ES-I3 (cell line): ENCODE measurements at regions not wholly inside any gene's neighbourhood (a gene's known extent, or its start where the extent isn't known, plus 50 kb on each side); places are given as distances from the start of the nearest gene placed in this dataset.

Experiments
- H3K36me3 ChIP-seq: 2 replicates; pipeline ENCODE4 v1.6.1; 2013; ENCODE audit warnings: mild to moderate bottlenecking, low read length, control low read depth, moderate library complexity; ENCODE audit not compliant: insufficient read depth
- H3K4me1 ChIP-seq: 2 replicates; pipeline ENCODE4 v1.6.1; 2013; ENCODE audit warnings: mild to moderate bottlenecking, control low read depth, low read length; ENCODE audit not compliant: insufficient read depth
- H3K9ac ChIP-seq: 2 replicates; pipeline ENCODE4 v1.6.1; 2013; ENCODE audit warnings: low read depth, mild to moderate bottlenecking, low read length, moderate library complexity
- H3K9me3 ChIP-seq: 2 replicates; pipeline ENCODE4 v1.6.1; 2013; ENCODE audit warnings: mild to moderate bottlenecking, low read length, moderate library complexity; ENCODE audit not compliant: control insufficient read depth, insufficient read depth

- Histone ChIP-seq H3K9me3 (no peaks in the 10 kb centered on the region), H3K36me3 (no peaks in the 10 kb centered on the region), H3K4me1 (no peaks in the 10 kb centered on the region), H3K9ac (no peak overlapping the region)
Observed at GRCh38 chr2:204329532-204329931, 215.7 kb upstream of the PARD3B start.

- no peak overlapping the region for H3K9ac ChIP-seq
- H3K9me3 ChIP-seq: no peaks in the 10 kb centered on the region
- no peaks in the 10 kb centered on the region for H3K4me1 ChIP-seq
- no peaks in the 10 kb centered on the region for H3K36me3 ChIP-seq
Observed at GRCh38 chr2:204331180-204331579, 214.1 kb upstream of the PARD3B start.

DNA sequence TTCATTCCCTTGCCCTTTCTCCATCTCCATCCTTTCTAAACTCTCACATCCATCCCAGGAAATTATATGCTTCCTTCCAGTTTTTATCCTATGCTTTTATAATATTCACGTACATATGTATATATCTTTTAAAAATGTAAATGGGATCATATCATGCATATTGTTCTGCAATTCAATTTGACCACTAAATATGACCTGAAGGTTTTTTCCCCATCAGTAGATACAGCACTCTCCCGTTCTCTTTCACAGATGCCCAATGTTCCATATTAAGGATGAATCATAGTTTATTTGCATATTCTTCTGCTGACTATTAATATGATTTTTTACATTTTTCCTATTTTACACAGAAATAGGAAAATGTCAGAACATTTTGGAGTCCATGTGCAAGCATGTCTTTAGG, 213.3 kb upstream of the PARD3B start:
- Histone ChIP-seq H3K36me3 (no peaks in the 10 kb centered on the region), H3K9me3 (no peaks in the 10 kb centered on the region), H3K4me1 (no peaks in the 10 kb centered on the region), H3K9ac (no peak overlapping the region)

DNA sequence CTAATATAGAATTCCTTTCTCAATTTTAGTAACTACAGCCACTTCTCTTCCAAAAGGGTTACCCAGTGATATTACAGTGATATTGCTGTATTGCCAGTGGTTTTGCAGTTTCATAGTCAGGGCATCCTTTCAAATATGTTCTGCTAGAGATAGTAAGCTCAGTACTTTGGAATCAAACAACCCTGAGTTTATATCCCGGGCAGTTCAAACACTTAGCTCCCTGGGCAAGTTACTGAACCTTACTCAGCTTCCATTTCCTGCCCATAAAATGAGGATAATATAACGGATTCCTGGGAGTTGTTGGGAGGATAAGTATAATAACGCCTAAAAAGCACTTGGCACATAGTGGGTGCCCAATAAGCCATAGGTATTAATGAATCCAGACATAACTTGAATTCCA, 212.6 kb upstream of the PARD3B start:
- no peaks in the 10 kb centered on the region for H3K9me3 ChIP-seq
- H3K9ac ChIP-seq: no peak overlapping the region
- no peaks in the 10 kb centered on the region for H3K4me1 ChIP-seq
- H3K36me3 ChIP-seq: no peaks in the 10 kb centered on the region

DNA sequence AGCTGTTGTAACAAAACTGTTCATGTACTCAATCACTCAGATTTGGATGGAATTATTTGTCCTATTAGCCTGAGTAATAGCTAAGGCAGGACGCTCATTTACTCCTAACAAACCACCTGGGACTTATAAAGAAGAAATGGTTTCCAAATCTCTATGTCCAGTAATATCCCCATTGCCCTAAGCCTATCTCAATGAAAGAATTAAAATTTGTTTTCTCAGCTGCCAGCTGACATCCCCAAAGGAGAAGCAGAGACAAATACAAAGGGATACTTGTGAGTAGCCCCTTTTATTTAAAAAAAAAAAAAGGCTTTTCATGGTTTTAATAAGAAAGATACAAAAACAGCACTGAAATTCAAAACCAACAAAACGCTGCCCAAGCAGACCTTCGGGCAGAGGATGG, 211.4 kb upstream of the PARD3B start:
- no peaks in the 10 kb centered on the region for H3K36me3 ChIP-seq
- H3K4me1 ChIP-seq: no peaks in the 10 kb centered on the region
- H3K9me3 ChIP-seq: no peaks in the 10 kb centered on the region
- H3K9ac ChIP-seq: no peak overlapping the region

GRCh38 chr2:204335451-204336058, 209.7 kb upstream of the PARD3B start:
- H3K36me3 ChIP-seq: no peaks in the 10 kb centered on the region
- H3K4me1 ChIP-seq: peaks cover 4% of the 10 kb centered on the region; the same call in 1 of the 2 replicates
- no peaks in the 10 kb centered on the region for H3K9me3 ChIP-seq
- H3K9ac ChIP-seq: no peak overlapping the region

GRCh38 chr2:204336153-204336744, 209.0 kb upstream of the PARD3B start:
- no peaks in the 10 kb centered on the region for H3K36me3 ChIP-seq
- H3K9me3 ChIP-seq: no peaks in the 10 kb centered on the region
- peaks cover 4% of the 10 kb centered on the region; the same call in 1 of the 2 replicates for H3K4me1 ChIP-seq
- H3K9ac ChIP-seq: no peak overlapping the region

GRCh38 chr2:204337638-204338037, 207.6 kb upstream of the PARD3B start:
- H3K9ac ChIP-seq: no peak overlapping the region

GRCh38 chr2:204339212-204339715, 206.0 kb upstream of the PARD3B start:
- no peaks in the 10 kb centered on the region for H3K9me3 ChIP-seq
- H3K4me1 ChIP-seq: peaks cover 4% of the 10 kb centered on the region; the same call in 1 of the 2 replicates
- no peak overlapping the region for H3K9ac ChIP-seq
- H3K36me3 ChIP-seq: no peaks in the 10 kb centered on the region

More at GRCh38 chr2:204337638-204338037, 207.6 kb upstream of the PARD3B start:
- H3K4me1 ChIP-seq: peaks cover 4% of the 10 kb centered on the region; the same call in 1 of the 2 replicates
- H3K36me3 ChIP-seq: no peaks in the 10 kb centered on the region
- no peaks in the 10 kb centered on the region for H3K9me3 ChIP-seq

GRCh38 chr2:204340511-204340910, 204.8 kb upstream of the PARD3B start:
- Histone ChIP-seq H3K9ac (no peak overlapping the region), H3K36me3 (no peaks in the 10 kb centered on the region), H3K9me3 (no peaks in the 10 kb centered on the region), H3K4me1 (peaks cover 4% of the 10 kb centered on the region; the same call in 1 of the 2 replicates)

DNA sequence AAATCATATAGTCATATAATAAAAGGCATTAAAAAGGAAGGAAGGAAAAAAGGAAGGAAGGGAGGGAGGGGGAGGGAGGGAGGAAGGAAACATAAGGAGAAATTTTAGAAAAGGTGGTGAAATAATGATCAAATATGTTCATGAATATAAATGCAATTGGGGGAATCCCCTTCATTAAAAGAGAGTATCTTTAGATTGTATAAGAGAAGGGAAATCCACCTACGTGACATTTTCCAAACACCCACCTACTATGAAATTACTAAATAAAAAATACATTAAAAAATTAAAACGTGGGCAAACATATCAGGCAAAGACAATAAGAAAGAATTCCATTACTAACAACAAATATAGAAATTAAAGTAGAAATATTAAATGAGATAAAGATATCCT, 203.4 kb upstream of the PARD3B start:
- Histone ChIP-seq H3K9me3 (no peaks in the 10 kb centered on the region), H3K4me1 (peaks cover 4% of the 10 kb centered on the region; the same call in 1 of the 2 replicates), H3K9ac (no peak overlapping the region), H3K36me3 (no peaks in the 10 kb centered on the region)

DNA sequence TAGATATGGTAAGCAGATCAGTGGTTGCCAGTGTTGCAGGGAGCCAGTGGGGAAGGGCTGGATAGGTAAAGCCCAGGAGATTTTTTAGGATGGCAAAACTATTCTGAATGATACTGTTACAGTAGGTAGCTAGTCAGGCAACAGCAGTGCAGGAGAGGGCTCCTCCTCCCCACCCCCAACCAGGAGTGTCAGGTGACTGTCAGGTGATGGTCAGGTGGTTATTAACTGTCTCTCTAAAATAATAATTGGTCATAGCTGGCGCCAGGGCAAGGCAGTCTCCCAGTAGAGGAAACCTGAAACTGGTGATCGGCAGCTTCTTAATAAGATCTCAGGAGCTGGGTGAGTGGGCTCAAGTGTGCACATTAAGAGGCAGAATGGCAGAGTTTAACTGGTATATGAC, 201.6 kb upstream of the PARD3B start:
- Histone ChIP-seq H3K4me1 (peaks cover 4% of the 10 kb centered on the region; the same call in 1 of the 2 replicates), H3K9me3 (no peaks in the 10 kb centered on the region), H3K9ac (no peak overlapping the region), H3K36me3 (no peaks in the 10 kb centered on the region)

DNA sequence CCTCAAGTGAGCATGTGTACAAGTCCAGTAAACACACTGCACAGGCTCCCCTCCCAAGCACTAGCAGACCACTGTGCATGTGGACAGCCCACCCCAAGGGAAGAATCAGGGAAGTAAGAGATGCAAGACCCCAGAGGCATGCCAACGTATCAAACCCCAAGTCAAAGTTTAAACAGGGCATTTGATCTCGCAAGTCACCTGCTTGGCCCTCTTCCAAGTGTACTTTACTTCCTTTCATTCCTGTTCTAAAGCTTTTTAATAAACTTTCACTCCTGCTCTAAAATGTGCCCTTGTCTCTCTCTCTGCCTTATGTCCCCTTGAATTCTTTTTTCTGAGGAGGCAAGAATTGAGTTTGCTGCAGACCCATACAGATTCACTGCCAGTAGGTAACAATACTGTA, 201.2 kb upstream of the PARD3B start:
- Histone ChIP-seq H3K9ac (no peak overlapping the region), H3K9me3 (no peaks in the 10 kb centered on the region), H3K36me3 (no peaks in the 10 kb centered on the region), H3K4me1 (peaks cover 4% of the 10 kb centered on the region; the same call in 1 of the 2 replicates)

DNA sequence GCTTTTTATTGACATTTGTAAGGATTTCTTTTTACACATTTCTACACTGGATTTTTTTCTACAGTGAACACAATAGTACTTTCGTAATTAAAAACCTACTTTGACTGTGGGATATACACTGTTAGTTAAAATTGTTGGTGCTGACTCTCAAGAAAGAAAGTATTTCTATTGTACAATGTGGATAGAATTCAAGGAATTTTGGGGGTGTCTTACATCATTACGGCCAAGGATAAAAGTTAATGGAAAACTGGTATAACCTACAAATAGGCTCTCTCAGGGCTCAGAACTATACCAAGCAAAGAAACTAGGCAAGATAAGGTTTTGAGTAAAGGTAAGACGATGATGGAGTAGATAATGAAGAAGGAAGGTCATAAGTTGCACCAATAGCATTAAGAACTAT, 198.4 kb upstream of the PARD3B start:
- Histone ChIP-seq H3K36me3 (no peaks in the 10 kb centered on the region), H3K9ac (no peak overlapping the region), H3K4me1 (no peaks in the 10 kb centered on the region), H3K9me3 (no peaks in the 10 kb centered on the region)

DNA sequence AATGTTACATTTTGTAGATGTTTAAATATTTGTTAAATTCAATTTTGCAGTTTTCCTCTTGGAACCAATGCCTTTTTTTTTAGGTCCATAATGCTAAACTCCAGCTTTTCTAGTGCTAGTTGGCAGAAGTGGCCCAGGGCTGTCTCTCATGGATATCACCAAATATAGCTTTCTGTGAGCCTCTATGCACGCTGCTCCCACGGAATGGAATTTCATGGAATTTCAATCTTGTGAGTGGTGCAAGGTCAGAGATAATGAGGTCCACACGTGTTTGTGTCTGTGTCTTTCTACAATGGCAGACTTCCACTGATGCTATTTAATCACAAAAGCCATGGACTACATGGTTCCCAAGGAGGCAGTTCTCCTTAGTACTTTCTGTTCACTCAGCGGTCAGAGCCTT, 191.5 kb upstream of the PARD3B start:
- Histone ChIP-seq H3K36me3 (no peaks in the 10 kb centered on the region), H3K4me1 (peaks cover 5% of the 10 kb centered on the region), H3K9ac (no peak overlapping the region), H3K9me3 (no peaks in the 10 kb centered on the region)
